ENCODE measurements at regions not wholly inside any gene's neighbourhood (a gene's known extent, or its start where the extent isn't known, plus 50 kb on each side); places are given as distances from the start of the nearest gene placed in this dataset.

DNA sequence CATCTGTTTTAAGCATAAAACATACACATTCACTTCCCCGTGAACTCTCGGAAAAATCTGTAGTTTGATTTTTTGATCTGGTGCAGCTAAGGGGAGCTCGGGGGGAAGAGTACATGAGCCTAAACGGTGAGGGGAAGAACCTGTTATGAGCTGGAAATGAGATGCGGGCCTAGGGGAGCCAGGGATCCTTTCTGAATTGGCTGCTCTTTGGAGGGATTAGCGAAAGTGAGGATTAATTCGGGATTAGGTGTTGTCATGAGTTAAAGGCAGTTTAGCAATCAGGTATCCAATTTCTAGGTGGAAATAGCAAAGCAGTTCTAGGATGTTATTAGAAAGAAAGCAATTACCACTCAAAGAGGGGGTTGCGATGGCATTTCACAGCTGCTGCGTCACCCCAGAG lies 51.1 kb upstream of the ADARB2 start:
- no peak for TF ChIP-seq POLR2A (IDR thresholded peaks at IDR 0.05)
- TF ChIP-seq POLR2AphosphoS5 (IDR thresholded peaks at IDR 0.05; ENCODE audit: insufficient read depth in 1 of 2, low read depth in 1 of 2): no peak
- TF ChIP-seq, protein P1, sequence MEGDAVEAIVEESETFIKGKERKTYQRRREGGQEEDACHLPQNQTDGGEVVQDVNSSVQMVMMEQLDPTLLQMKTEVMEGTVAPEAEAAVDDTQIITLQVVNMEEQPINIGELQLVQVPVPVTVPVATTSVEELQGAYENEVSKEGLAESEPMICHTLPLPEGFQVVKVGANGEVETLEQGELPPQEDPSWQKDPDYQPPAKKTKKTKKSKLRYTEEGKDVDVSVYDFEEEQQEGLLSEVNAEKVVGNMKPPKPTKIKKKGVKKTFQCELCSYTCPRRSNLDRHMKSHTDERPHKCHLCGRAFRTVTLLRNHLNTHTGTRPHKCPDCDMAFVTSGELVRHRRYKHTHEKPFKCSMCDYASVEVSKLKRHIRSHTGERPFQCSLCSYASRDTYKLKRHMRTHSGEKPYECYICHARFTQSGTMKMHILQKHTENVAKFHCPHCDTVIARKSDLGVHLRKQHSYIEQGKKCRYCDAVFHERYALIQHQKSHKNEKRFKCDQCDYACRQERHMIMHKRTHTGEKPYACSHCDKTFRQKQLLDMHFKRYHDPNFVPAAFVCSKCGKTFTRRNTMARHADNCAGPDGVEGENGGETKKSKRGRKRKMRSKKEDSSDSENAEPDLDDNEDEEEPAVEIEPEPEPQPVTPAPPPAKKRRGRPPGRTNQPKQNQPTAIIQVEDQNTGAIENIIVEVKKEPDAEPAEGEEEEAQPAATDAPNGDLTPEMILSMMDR (IDR thresholded peaks at IDR 0.05): no peak
